HUDEP-2 (cell line): ENCODE measurements at regions not wholly inside any gene's neighbourhood (a gene's known extent, or its start where the extent isn't known, plus 50 kb on each side); places are given as distances from the start of the nearest gene placed in this dataset.
"Not testable (repeated sequence)": the region's sequence is repeated elsewhere in the genome, so short reads cannot be mapped to it uniquely, and the experiment has no call there.

ENCODE experiments used
- DNase-seq, 76 experiments: peaks; one replicate each; lab custom pipeline; 2025; ENCODE audit not compliant: unreplicated experiment in 76 of 76; lab: John Stamatoyannopoulos, UW

GRCh38 chr2:240252872-240253511 is 112.5 kb upstream of the OTOS start:
- no peak for DNase-seq

GRCh38 chr2:240253583-240254145 is 113.2 kb upstream of the OTOS start:
- DNase-seq, result no peak

GRCh38 chr2:240254337-240255164 is 114.1 kb upstream of the OTOS start:
- DNase-seq, result no peak

- no peak for DNase-seq
Measured at GRCh38 chr2:240255165-240255491, 114.7 kb upstream of the OTOS start.

- DNase-seq, result no peak
Measured at GRCh38 chr2:240255811-240256703, 115.6 kb upstream of the OTOS start.

- peak in 1 of 76 experiments; percentile 3 for DNase-seq
Measured at GRCh38 chr2:240256704-240257637, 116.5 kb upstream of the OTOS start.

- DNase-seq, result peak in 2 of 76 experiments; percentile 8 to 14
Measured at GRCh38 chr2:240257940-240258580, 117.6 kb upstream of the OTOS start.

GRCh38 chr2:240258685-240259084 is 118.2 kb upstream of the OTOS start:
- no peak for DNase-seq

GRCh38 chr2:240259201-240259923 is 118.9 kb upstream of the OTOS start:
- no peak for DNase-seq

- DNase-seq, result no peak
Measured at GRCh38 chr2:240259924-240260529, 119.6 kb upstream of the OTOS start.

GRCh38 chr2:240260664-240261063 is 120.2 kb upstream of the OTOS start:
- DNase-seq, result no peak

- not testable (repeated sequence) for DNase-seq
Measured at GRCh38 chr2:240262578-240262977, 122.1 kb upstream of the OTOS start.

- DNase-seq, result no peak
Measured at GRCh38 chr2:240269380-240269779, 128.9 kb upstream of the OTOS start.

GRCh38 chr2:240269886-240270285 is 129.4 kb upstream of the OTOS start:
- DNase-seq, result no peak

GRCh38 chr2:240271716-240272341 is 131.4 kb upstream of the OTOS start:
- no peak for DNase-seq

- no peak for DNase-seq
Measured at GRCh38 chr2:240275386-240275785, 134.9 kb upstream of the OTOS start.

- no peak for DNase-seq
Measured at GRCh38 chr2:240277073-240277806, 136.8 kb upstream of the OTOS start.
